B cell (primary cell): ENCODE measurements at regions not wholly inside any gene's neighbourhood (a gene's known extent, or its start where the extent isn't known, plus 50 kb on each side); places are given as distances from the start of the nearest gene placed in this dataset.

Source experiments
- ATAC-seq: fragments of 200-7000 bp; cut with Tn5 transposase; one replicate; pipeline ENCODE4 v1.10.0; 2021; ENCODE audit warnings: low read depth, mild to moderate bottlenecking, moderate number of reproducible peaks, moderate library complexity
- CTCF ChIA-PET: fragments of 350-600 bp; sonication (Branson Sonifier 250); formaldehyde crosslinking; loops from one replicate; lab custom pipeline; 2021; ENCODE audit warnings: antibody characterized with exemption, inconsistent platforms; lab: Charles Lee
- POLR2A ChIA-PET: fragments of 350-600 bp; sonication (Branson Sonifier 250); formaldehyde crosslinking; loops from one replicate; lab custom pipeline; 2021; ENCODE audit warnings: antibody characterized with exemption; lab: Charles Lee
- DNase-seq: peaks from one replicate; pipeline ENCODE4 v3.0.0; 2013
- H2AFZ ChIP-seq: 2 replicates; pipeline ENCODE4 v1.6.1; 2012; ENCODE audit warnings: mild to moderate bottlenecking, low read depth, low read length; ENCODE audit not compliant: insufficient read depth, poor library complexity, severe bottlenecking
- H3K27ac ChIP-seq, 2 donors: 1 replicate in 1 of 2; 2 replicates in 1 of 2; pipeline ENCODE4 v1.5.1; 2012 to 2013; ENCODE audit warnings: low read length in 2 of 2, mild to moderate bottlenecking in 2 of 2, moderate library complexity in 1 of 2
- H3K27me3 ChIP-seq, 4 experiments: fragments of 200-600 bp in 1 of 4; sonication (generic) in 1 of 4; replicated peaks in 1 of 4; 1 replicate in 2 of 4; 2 replicates in 2 of 4; pipeline versions ENCODE4 v1.6.1 to v1.7.0; 2013 to 2016; ENCODE audit warnings: low read length in 3 of 4, mild to moderate bottlenecking in 2 of 4, mixed read lengths in 1 of 4, moderate library complexity in 1 of 4; ENCODE audit not compliant: insufficient read depth in 4 of 4, control insufficient read depth in 3 of 4; ENCODE audit errors: control extremely low read depth in 1 of 4
- H3K36me3 ChIP-seq, 2 experiments: replicated peaks in 1 of 2; 1 replicate in 1 of 2; 2 replicates in 1 of 2; pipeline versions ENCODE4 v1.6.1 to v1.7.1; 2013; ENCODE audit warnings: low read length in 1 of 2; ENCODE audit not compliant: insufficient read depth in 2 of 2, control insufficient read depth in 1 of 2; ENCODE audit errors: control extremely low read depth in 1 of 2, extremely low read depth in 1 of 2
- H3K4me1 ChIP-seq, 2 donors: fragments of 200-600 bp in 1 of 2; sonication (generic) in 1 of 2; 1 replicate in 1 of 2; 2 replicates in 1 of 2; pipeline versions ENCODE4 v1.5.1 to v1.6.1; 2013 to 2017; ENCODE audit warnings: low read length in 2 of 2; ENCODE audit not compliant: control insufficient read depth in 2 of 2, insufficient read depth in 2 of 2
- H3K4me2 ChIP-seq: replicated peaks from 2 replicates; pipeline ENCODE3; 2012; ENCODE audit warnings: mild to moderate bottlenecking, low read depth, low read length; ENCODE audit not compliant: poor library complexity, severe bottlenecking
- H3K4me3 ChIP-seq, 5 experiments: fragments of 200-600 bp in 1 of 5; sonication (generic) in 1 of 5; 1 replicate in 3 of 5; 2 replicates in 2 of 5; pipeline versions ENCODE4 v1.5.1 to v1.7.0; 2011 to 2016; ENCODE audit warnings: low read length in 4 of 5, mild to moderate bottlenecking in 4 of 5, low read depth in 2 of 5, control low read depth in 1 of 5, moderate library complexity in 1 of 5; ENCODE audit not compliant: insufficient read depth in 1 of 5; ENCODE audit errors: control extremely low read depth in 1 of 5, extremely low read depth in 1 of 5
- H3K79me2 ChIP-seq: fragments of 200-600 bp; sonication (generic); one replicate; pipeline ENCODE4 v1.6.0; 2016; ENCODE audit warnings: low read length; ENCODE audit not compliant: control insufficient read depth, insufficient read depth
- H3K9ac ChIP-seq: fragments of 200-600 bp; sonication (generic); 2 replicates; pipeline ENCODE4 v1.6.1; 2017; ENCODE audit warnings: mild to moderate bottlenecking, low read length, moderate library complexity
- H3K9me3 ChIP-seq, 3 donors: one replicate each; pipeline versions ENCODE4 v1.6.1 to v1.7.1; 2013; ENCODE audit warnings: low read length in 2 of 3; ENCODE audit not compliant: control insufficient read depth in 2 of 3, insufficient read depth in 1 of 3; ENCODE audit errors: control extremely low read depth in 1 of 3
- H4K20me1 ChIP-seq: 2 replicates; pipeline ENCODE4 v1.6.0; 2012; ENCODE audit warnings: mild to moderate bottlenecking, low read length; ENCODE audit not compliant: insufficient read depth, control insufficient read depth, poor library complexity, severe bottlenecking
- H3K27ac Mint-ChIP-seq: one replicate; pipeline ENCODE4 v1.8.0; 2021; ENCODE audit warnings: mixed read lengths
- H3K27me3 Mint-ChIP-seq: one replicate; pipeline ENCODE4 v1.8.0; 2021; ENCODE audit warnings: mixed read lengths
- H3K4me1 Mint-ChIP-seq: one replicate; pipeline ENCODE4 v1.8.0; 2021; ENCODE audit warnings: mixed read lengths
- H3K4me3 Mint-ChIP-seq: one replicate; pipeline ENCODE4 v1.8.0; 2021; ENCODE audit warnings: mixed read lengths
- H3K9me3 Mint-ChIP-seq: one replicate; pipeline ENCODE4 v1.8.0; 2022; ENCODE audit warnings: mixed read lengths; ENCODE audit not compliant: insufficient read depth
- EZH2 ChIP-seq: IDR thresholded peaks from 2 replicates; pipeline ENCODE4 v1.6.1; 2012; ENCODE audit warnings: borderline replicate concordance, low read depth, mild to moderate bottlenecking, moderate library complexity, low read length; ENCODE audit not compliant: insufficient read depth, poor library complexity, severe bottlenecking
- WGBS: methylation state at CpG from one replicate; pipeline ENCODE4 v1.1.5; 2013; ENCODE audit warnings: missing lambda C conversion rate; ENCODE audit not compliant: insufficient coverage; 5-methylcytosine and 5-hydroxymethylcytosine counted together
- intact Hi-C: fragments of 100-400 bp; cut with micrococcal nuclease; formaldehyde crosslinking; loops from one replicate; pipeline ENCODE4 v1.10.0; 2022
- TF ChIP-seq, protein P1 (sequence below): fragments of 200-600 bp; IDR thresholded peaks from one replicate; pipeline ENCODE4 v1.8.0; 2022; ENCODE audit warnings: antibody characterized with exemption, mild to moderate bottlenecking

DNA sequence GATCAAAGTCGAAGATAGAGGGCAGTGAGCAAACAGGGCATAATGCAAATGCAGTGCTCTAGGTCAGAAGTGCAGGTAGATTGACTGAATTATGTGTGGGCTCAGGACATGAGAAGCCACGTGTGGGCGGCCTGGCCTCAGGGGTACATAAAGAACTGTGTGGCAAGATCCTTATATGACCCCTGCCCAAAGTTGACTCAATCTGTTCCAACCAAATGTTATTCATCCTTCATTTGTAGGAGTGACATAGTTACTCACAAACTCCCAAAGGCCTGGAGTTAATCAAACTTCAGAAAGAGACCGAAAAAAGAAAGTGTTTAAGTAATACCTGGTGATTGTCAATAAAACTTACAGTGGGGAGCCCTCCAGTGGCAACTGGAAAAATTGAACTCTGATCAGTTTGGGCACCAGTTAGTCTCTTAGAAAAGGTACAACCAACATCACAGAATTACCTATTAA is 150.4 kb upstream of the FAR2 start:
- H3K4me1 ChIP-seq, result no peaks in the 10 kb centered on the region
- Mint-ChIP-seq H3K4me3 (no peak overlapping the region), H3K27me3 (peaks cover 4% of the 10 kb centered on the region), H3K4me1 (no peaks in the 10 kb centered on the region), H3K9me3 (peaks cover 1% of the 10 kb centered on the region), H3K27ac (no peak overlapping the region)
- H3K79me2 ChIP-seq, result no peaks in the 10 kb centered on the region
- no peak overlapping the region for H3K4me3 ChIP-seq
- H3K4me2 ChIP-seq, result no peak overlapping the region
- ATAC-seq (no peak), DNase-seq (no peak)
- no peak overlapping the region for H2AFZ ChIP-seq
- no peaks in the 10 kb centered on the region for H4K20me1 ChIP-seq
- TF ChIP-seq, protein P1, sequence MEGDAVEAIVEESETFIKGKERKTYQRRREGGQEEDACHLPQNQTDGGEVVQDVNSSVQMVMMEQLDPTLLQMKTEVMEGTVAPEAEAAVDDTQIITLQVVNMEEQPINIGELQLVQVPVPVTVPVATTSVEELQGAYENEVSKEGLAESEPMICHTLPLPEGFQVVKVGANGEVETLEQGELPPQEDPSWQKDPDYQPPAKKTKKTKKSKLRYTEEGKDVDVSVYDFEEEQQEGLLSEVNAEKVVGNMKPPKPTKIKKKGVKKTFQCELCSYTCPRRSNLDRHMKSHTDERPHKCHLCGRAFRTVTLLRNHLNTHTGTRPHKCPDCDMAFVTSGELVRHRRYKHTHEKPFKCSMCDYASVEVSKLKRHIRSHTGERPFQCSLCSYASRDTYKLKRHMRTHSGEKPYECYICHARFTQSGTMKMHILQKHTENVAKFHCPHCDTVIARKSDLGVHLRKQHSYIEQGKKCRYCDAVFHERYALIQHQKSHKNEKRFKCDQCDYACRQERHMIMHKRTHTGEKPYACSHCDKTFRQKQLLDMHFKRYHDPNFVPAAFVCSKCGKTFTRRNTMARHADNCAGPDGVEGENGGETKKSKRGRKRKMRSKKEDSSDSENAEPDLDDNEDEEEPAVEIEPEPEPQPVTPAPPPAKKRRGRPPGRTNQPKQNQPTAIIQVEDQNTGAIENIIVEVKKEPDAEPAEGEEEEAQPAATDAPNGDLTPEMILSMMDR, result no peak
- TF ChIP-seq EZH2, result no peak
- H3K27me3 ChIP-seq, result no peaks in the 10 kb centered on the region
- intact Hi-C loops, result no loop called here
- POLR2A ChIA-PET, result no interaction called here
- H3K27ac ChIP-seq, result no peak overlapping the region
- no peaks in the 10 kb centered on the region for H3K36me3 ChIP-seq
- no peak overlapping the region for H3K9ac ChIP-seq
- WGBS, result 90% methylated on average over 1 of the region's 4 CpGs
- CTCF ChIA-PET, result no interaction called here
- H3K9me3 ChIP-seq, result no peaks in the 10 kb centered on the region

DNA sequence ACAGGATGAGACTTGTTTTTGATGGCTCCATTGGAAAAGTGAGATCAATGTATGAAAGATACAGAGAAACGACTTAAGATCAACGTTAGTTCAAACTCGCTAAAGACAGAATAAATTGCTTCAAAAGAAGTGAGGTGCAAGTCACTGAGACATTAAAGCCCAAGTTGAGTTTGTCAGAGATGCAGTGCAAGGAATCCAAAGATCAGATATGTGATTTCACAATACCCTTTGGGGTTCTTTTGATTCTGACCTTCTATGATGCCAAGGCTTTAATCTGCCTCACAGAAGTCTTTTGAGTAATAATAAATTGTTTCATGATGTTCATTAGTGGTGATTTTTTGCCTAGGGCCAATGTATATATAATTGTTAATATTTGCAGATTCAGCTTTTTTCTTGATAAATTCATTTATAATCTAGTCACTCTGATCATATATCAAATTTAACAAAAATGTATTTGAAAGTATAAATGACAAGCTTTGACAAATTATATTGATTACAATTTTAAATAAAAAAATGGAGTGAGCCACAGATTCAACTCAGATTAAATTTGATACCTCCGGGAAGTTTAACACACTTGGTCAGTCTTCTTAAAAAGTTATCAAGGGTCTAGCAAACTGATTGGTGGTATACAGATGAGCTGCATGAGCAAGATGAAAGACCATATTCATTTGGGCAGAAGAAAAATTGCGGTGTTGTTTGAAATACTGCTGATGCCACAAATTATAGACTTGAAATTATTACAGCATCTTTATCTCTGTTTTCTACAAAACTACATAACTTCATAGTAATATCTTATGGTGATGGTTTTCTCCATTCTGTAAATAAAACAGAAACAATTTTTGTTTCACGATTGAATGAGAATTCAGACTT is 144.8 kb upstream of the FAR2 start:
- Histone ChIP-seq H3K27ac (no peak overlapping the region), H3K9ac (no peak overlapping the region), H3K4me3 (no peak overlapping the region), H3K36me3 (no peaks in the 10 kb centered on the region), H3K9me3 (peaks cover 0 to 4% (median 0%) of the 10 kb centered on the region in 3 donors), H3K79me2 (no peaks in the 10 kb centered on the region), H3K27me3 (no peaks in the 10 kb centered on the region), H3K4me1 (no peaks in the 10 kb centered on the region), H2AFZ (no peak overlapping the region), H4K20me1 (no peaks in the 10 kb centered on the region), H3K4me2 (no peak overlapping the region)
- ATAC-seq (no peak), DNase-seq (no peak)
- POLR2A ChIA-PET, result no interaction called here
- Mint-ChIP-seq H3K9me3 (peaks cover 5% of the 10 kb centered on the region), H3K4me1 (no peaks in the 10 kb centered on the region), H3K4me3 (no peak overlapping the region), H3K27me3 (no peaks in the 10 kb centered on the region), H3K27ac (no peak overlapping the region)
- 96% methylated on average over 4 of the region's 6 CpGs for WGBS
- intact Hi-C loops, result no loop called here
- CTCF ChIA-PET, result no interaction called here
- no peak for TF ChIP-seq EZH2
- TF ChIP-seq, protein P1, result no peak
